Aorta (tissue), 5 donors: ENCODE measurements at regions not wholly inside any gene's neighbourhood (a gene's known extent, or its start where the extent isn't known, plus 50 kb on each side); places are given as distances from the start of the nearest gene placed in this dataset.
A peak's percentile ranks its signal among the peaks of the same experiment; 100 is the strongest.

Source experiments
- ATAC-seq: fragments of 200-7000 bp; cut with Tn5 transposase; one replicate; pipeline ENCODE4 v1.9.1; 2022; ENCODE audit warnings: moderate library complexity; ENCODE audit not compliant: low FRiP score
- DNase-seq, 2 donors: peaks; one replicate each; pipeline ENCODE4 v3.0.0-alpha.2; 2020
- H3K27ac ChIP-seq, 2 donors: one replicate each; pipeline ENCODE4 v1.5.1; 2013; ENCODE audit warnings: low read length in 2 of 2, mild to moderate bottlenecking in 2 of 2, moderate library complexity in 2 of 2, control low read depth in 1 of 2, inconsistent platforms in 1 of 2, low read depth in 1 of 2
- H3K27me3 ChIP-seq, 2 donors: one replicate each; pipeline ENCODE4 v1.6.1; 2013; ENCODE audit warnings: control low read depth in 1 of 2, low read length in 1 of 2, mild to moderate bottlenecking in 1 of 2, moderate library complexity in 1 of 2; ENCODE audit not compliant: insufficient read depth in 2 of 2, control insufficient read depth in 1 of 2
- H3K36me3 ChIP-seq, 2 donors: one replicate each; pipeline ENCODE4 v1.6.1; 2013; ENCODE audit warnings: control low read depth in 1 of 2, low read length in 1 of 2, mild to moderate bottlenecking in 1 of 2; ENCODE audit not compliant: insufficient read depth in 2 of 2, control insufficient read depth in 1 of 2
- H3K4me1 ChIP-seq, 2 donors: one replicate each; pipeline ENCODE4 v1.6.1; 2013; ENCODE audit warnings: low read length in 2 of 2, control low read depth in 1 of 2, mild to moderate bottlenecking in 1 of 2, moderate library complexity in 1 of 2; ENCODE audit not compliant: insufficient read depth in 2 of 2, control insufficient read depth in 1 of 2
- H3K4me3 ChIP-seq, 2 donors: one replicate each; pipeline ENCODE4 v1.5.1; 2013; ENCODE audit warnings: low read length in 2 of 2, control low read depth in 1 of 2, mild to moderate bottlenecking in 1 of 2
- H3K9me3 ChIP-seq: one replicate; pipeline ENCODE4 v1.6.1; 2013; ENCODE audit warnings: mild to moderate bottlenecking, low read length; ENCODE audit not compliant: control insufficient read depth
- WGBS, 2 donors: extraction: QIAGEN DNeasy Blood & Tissue Kit; methylation state at CpG; one replicate each; pipeline ENCODE4 v1.1.7; 2013; 5-methylcytosine and 5-hydroxymethylcytosine counted together
- intact Hi-C, 2 donors: fragments of 100-400 bp; cut with DNase I; formaldehyde crosslinking; loops; one replicate each; pipeline versions ENCODE4 v1.14.2 to v1.15.0; 2022
- donor health status: healthy with polysubstance abuse.
- donor health status: Bipolar disorder and iron deficiency.
- donor health status: DM: no; HTN: no; CAD: no.
- donor health status: DM: no; HTN: no; CAD: no.
- donor health status: DM: yes; HTN: yes; CAD: no.

GRCh38 chr2:30310371-30310770, 79.0 kb downstream of the LBH start:
- no peak overlapping the region for H3K4me3 ChIP-seq
- ATAC-seq (no peak), DNase-seq (no peak)
- H3K36me3 ChIP-seq = no peaks in the 10 kb centered on the region
- no peaks in the 10 kb centered on the region for H3K4me1 ChIP-seq
- H3K27me3 ChIP-seq = no peaks in the 10 kb centered on the region
- intact Hi-C loops = no loop called here
- WGBS, 2 donors = 95 to 97% methylated on average over 5 of the region's 5 CpGs
- H3K27ac ChIP-seq = no peak overlapping the region
- no peaks in the 10 kb centered on the region for H3K9me3 ChIP-seq

- no peaks in the 10 kb centered on the region for H3K4me1 ChIP-seq
- DNase-seq (no peak), ATAC-seq (no peak)
- intact Hi-C loops = no loop called here
- H3K27ac ChIP-seq = no peak overlapping the region
- H3K4me3 ChIP-seq = no peak overlapping the region
- H3K27me3 ChIP-seq = no peaks in the 10 kb centered on the region
- no peaks in the 10 kb centered on the region for H3K36me3 ChIP-seq
- no peaks in the 10 kb centered on the region for H3K9me3 ChIP-seq
- 92 to 96% methylated on average over 5 of the region's 5 CpGs for WGBS, 2 donors
Measured at GRCh38 chr2:30310955-30311354, 79.6 kb downstream of the LBH start.

GRCh38 chr2:30311711-30312110, 80.4 kb downstream of the LBH start:
- Histone ChIP-seq H3K4me1 (no peaks in the 10 kb centered on the region), H3K36me3 (no peaks in the 10 kb centered on the region), H3K4me3 (no peak overlapping the region), H3K27ac (no peak overlapping the region), H3K27me3 (no peaks in the 10 kb centered on the region), H3K9me3 (no peaks in the 10 kb centered on the region)
- DNase-seq = no peak
- ATAC-seq = no peak
- 97 to 100% methylated on average over 2 of the region's 2 CpGs for WGBS, 2 donors
- intact Hi-C loops = no loop called here

DNA sequence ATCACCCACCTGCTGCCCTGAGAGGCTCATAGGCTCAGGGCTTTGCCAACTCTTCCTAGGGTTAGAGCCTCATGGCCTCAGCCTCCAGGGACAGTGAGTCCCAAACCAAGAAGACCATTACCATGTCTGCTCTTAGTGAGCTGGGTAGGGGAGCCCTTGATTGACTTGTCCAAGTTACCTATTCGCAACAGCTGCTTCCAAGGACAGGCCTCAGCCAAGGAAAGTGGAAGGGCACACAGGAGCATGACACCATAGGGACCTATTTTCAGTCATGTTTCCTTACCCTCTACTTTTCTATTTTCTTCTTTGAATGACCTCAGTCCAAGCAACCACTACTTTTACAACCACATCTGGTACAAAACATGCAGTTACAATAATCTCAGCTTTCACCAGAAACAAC, 81.6 kb downstream of the LBH start:
- H3K9me3 ChIP-seq = no peaks in the 10 kb centered on the region
- DNase-seq (no peak), ATAC-seq (no peak)
- intact Hi-C loops = no loop called here
- H3K27me3 ChIP-seq = no peaks in the 10 kb centered on the region
- no peaks in the 10 kb centered on the region for H3K36me3 ChIP-seq
- no peaks in the 10 kb centered on the region for H3K4me1 ChIP-seq
- no peak overlapping the region for H3K4me3 ChIP-seq
- WGBS, 2 donors = 97 to 100% methylated on average over 1 of the region's 1 CpG
- H3K27ac ChIP-seq = no peak overlapping the region

- intact Hi-C loops = loop anchor here in 1 of 2 donors (5.0 kb wide), 2 partner anchors 78 to 97 kb away; no protein-coding TSS in a partner anchor
- H3K9me3 ChIP-seq = no peaks in the 10 kb centered on the region
- no peaks in the 10 kb centered on the region for H3K4me1 ChIP-seq
- H3K27ac ChIP-seq = no peak overlapping the region
- H3K36me3 ChIP-seq = no peaks in the 10 kb centered on the region
- no peaks in the 10 kb centered on the region for H3K27me3 ChIP-seq
- H3K4me3 ChIP-seq = no peak overlapping the region
- 84 to 93% methylated on average over 3 of the region's 3 CpGs for WGBS, 2 donors
- no peak for ATAC-seq
- DNase-seq = no peak
Measured at GRCh38 chr2:30314981-30315380, 83.6 kb downstream of the LBH start.

DNA sequence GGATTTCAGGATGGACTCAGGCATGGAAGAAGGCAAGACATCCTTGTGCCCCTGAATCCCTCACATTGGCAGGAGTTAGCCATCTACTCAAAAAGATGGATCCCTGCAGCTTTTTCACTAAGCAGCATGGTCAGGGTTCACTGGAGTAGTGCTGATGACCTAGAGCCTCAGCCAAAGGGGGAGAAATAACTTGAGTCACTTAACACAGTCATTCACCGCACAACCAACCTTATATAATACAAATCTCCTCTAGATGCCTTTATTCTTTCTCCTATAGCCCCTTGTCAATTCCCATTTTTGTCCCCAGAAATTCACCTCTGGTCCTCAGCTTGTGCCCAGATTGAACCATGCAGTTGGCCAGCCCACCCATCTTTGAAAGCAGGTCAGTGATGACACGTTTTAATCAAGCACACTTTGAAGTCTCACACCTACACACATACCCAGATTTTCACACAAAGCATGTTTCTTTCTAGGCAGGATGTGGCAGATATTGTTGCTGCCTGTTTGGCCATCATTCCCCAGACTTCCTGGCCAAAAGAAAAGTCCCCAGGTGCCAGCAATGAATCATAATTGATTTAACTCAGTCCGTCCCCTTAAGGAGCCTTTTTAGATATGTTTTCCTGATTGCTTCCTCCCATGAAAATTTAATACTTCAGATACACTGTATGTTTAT, 84.2 kb downstream of the LBH start:
- ATAC-seq = no peak
- no peaks in the 10 kb centered on the region for H3K36me3 ChIP-seq
- H3K9me3 ChIP-seq = no peaks in the 10 kb centered on the region
- 41 to 46% methylated on average over 3 of the region's 3 CpGs for WGBS, 2 donors
- no peaks in the 10 kb centered on the region for H3K27me3 ChIP-seq
- H3K27ac ChIP-seq = no peak overlapping the region
- intact Hi-C loops = loop anchor here in 1 of 2 donors (5.0 kb wide), 2 partner anchors 78 to 97 kb away; no protein-coding TSS in a partner anchor
- no peak for DNase-seq
- H3K4me1 ChIP-seq = no peaks in the 10 kb centered on the region
- no peak overlapping the region for H3K4me3 ChIP-seq

DNA sequence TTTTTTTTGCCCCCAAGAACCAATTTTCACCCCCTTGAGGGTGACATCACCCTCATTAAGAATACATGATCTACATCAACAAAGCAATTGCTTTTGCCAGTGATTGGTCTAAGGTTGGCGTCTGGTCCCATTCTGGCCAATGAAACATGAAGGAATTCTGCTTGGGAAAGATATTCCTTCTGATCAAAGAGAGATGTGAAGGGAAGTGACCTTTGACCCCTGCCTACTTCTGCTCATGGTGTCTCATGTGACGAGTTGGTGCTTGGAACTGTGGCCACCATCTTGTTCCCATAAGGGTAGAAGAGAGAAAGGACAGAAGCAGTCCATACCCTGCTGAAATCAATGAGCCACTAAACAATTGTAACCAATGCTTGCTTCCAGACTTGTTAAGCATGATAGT, 85.1 kb downstream of the LBH start:
- intact Hi-C loops = loop anchor here in 1 of 2 donors (5.0 kb wide), 2 partner anchors 79 to 96 kb away; no protein-coding TSS in a partner anchor
- H3K27me3 ChIP-seq = no peaks in the 10 kb centered on the region

DNA sequence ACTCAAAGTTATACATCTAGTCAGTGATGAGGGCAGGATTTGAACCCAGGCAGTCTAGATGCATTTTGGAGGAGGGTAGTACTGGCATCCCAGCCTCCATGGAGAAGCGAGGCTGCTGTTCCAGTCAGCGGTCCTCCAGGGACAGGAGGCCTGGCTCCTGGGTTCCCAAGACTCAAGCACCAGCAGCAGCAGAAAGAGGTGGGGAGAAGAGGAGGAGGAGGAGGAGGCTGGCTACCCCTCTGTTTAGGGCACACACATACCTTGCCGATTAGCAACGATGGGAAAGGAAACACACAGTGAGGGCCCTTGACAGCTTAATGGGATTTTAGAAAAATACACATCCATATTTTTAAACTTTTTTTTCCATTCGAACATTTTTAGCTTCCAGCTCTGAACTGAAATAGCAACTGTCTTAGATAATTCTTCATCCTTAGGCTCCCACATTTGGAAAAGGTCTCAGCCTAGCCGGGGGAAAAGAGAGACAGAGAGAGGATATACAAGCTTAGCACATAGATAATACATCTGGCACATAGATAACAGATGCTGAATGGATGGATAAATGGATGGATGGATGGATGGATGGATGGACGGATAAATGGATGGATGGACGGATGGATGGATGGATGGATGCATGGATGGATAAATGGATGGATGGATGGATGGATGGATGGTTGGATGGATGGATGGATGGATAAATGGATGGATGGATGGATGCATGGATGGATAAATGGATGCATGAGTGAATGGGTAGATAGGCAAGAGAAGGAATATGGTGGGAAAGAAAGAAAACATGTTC, 87.9 kb downstream of the LBH start:
- WGBS, 2 donors = 29% methylated on average over 8 of the region's 8 CpGs
- DNase-seq (no peak), ATAC-seq (peak; percentile 55)
- H3K4me3 ChIP-seq = no peak overlapping the region
- no peaks in the 10 kb centered on the region for H3K4me1 ChIP-seq
- no peaks in the 10 kb centered on the region for H3K36me3 ChIP-seq
- no peaks in the 10 kb centered on the region for H3K27me3 ChIP-seq
- no peaks in the 10 kb centered on the region for H3K9me3 ChIP-seq
- intact Hi-C loops = loop anchor here in 1 of 2 donors (5.0 kb wide), 2 partner anchors 82 to 93 kb away; no protein-coding TSS in a partner anchor
- H3K27ac ChIP-seq = peak overlapping the region in 1 of 2 donors; percentile 50

More for the DNA sequence above, 85.1 kb downstream of the LBH start:
- H3K27ac ChIP-seq = no peak overlapping the region
- ATAC-seq = no peak
- no peaks in the 10 kb centered on the region for H3K4me1 ChIP-seq
- H3K9me3 ChIP-seq = no peaks in the 10 kb centered on the region
- no peaks in the 10 kb centered on the region for H3K36me3 ChIP-seq
- H3K4me3 ChIP-seq = no peak overlapping the region
- WGBS, 2 donors = 98% methylated on average over 2 of the region's 2 CpGs
- no peak for DNase-seq

GRCh38 chr2:30321466-30321865, 90.1 kb downstream of the LBH start:
- intact Hi-C loops = no loop called here
- ATAC-seq = no peak
- DNase-seq = no peak

More at GRCh38 chr2:30321466-30321865, 90.1 kb downstream of the LBH start:
- H3K27ac ChIP-seq = no peak overlapping the region
- H3K27me3 ChIP-seq = no peaks in the 10 kb centered on the region
- WGBS, 2 donors = 23 to 30% methylated on average over 3 of the region's 3 CpGs
- no peaks in the 10 kb centered on the region for H3K9me3 ChIP-seq
- H3K36me3 ChIP-seq = no peaks in the 10 kb centered on the region
- no peak overlapping the region for H3K4me3 ChIP-seq
- no peaks in the 10 kb centered on the region for H3K4me1 ChIP-seq
